HG02588 (cell line): ENCODE measurements at regions not wholly inside any gene's neighbourhood (a gene's known extent, or its start where the extent isn't known, plus 50 kb on each side); places are given as distances from the start of the nearest gene placed in this dataset.

ENCODE experiments used
- ATAC-seq: cut with Tn5 transposase; IDR thresholded peaks from one replicate; pipeline ENCODE4 v1.9.1; 2021; ENCODE audit warnings: mild to moderate bottlenecking, moderate library complexity; ENCODE audit not compliant: unreplicated experiment

- ATAC-seq = no peak
Observed at GRCh38 chr5:2507611-2508010, 243.9 kb downstream of the IRX2 start.

- no peak for ATAC-seq
Observed at GRCh38 chr5:2506603-2507002, 244.9 kb downstream of the IRX2 start.

GRCh38 chr5:2505217-2505616 is 246.3 kb downstream of the IRX2 start:
- no peak for ATAC-seq

- no peak for ATAC-seq
Observed at GRCh38 chr5:2502970-2503594, 248.4 kb downstream of the IRX2 start.

- ATAC-seq = no peak
Observed at GRCh38 chr5:2499917-2500316, 251.6 kb downstream of the IRX2 start.

- ATAC-seq = no peak
Observed at GRCh38 chr5:2496891-2497290, 254.6 kb downstream of the IRX2 start.

GRCh38 chr5:2496126-2496525 is 255.4 kb downstream of the IRX2 start:
- ATAC-seq = no peak

- no peak for ATAC-seq
Observed at GRCh38 chr5:2493356-2493755, 258.1 kb downstream of the IRX2 start.

GRCh38 chr5:2492476-2492875 is 259.0 kb downstream of the IRX2 start:
- ATAC-seq = no peak

- ATAC-seq = no peak
Observed at GRCh38 chr5:2491846-2492245, 259.6 kb downstream of the IRX2 start.

- ATAC-seq = no peak
Observed at GRCh38 chr5:2489306-2489705, 262.2 kb downstream of the IRX2 start.

- ATAC-seq = no peak
Observed at GRCh38 chr5:2488593-2488992, 262.9 kb downstream of the IRX2 start.

- no peak for ATAC-seq
Observed at GRCh38 chr5:2487152-2487763, 264.2 kb downstream of the IRX2 start.

GRCh38 chr5:2486373-2486772 is 265.1 kb downstream of the IRX2 start:
- no peak for ATAC-seq

- no peak for ATAC-seq
Observed at GRCh38 chr5:2482778-2483177, 268.7 kb downstream of the IRX2 start.

GRCh38 chr5:2480871-2481270 is 270.6 kb downstream of the IRX2 start:
- ATAC-seq = no peak

- ATAC-seq = no peak
Observed at GRCh38 chr5:2475902-2476301, 275.6 kb downstream of the IRX2 start.

GRCh38 chr5:2472670-2473069 is 278.8 kb downstream of the IRX2 start:
- no peak for ATAC-seq

GRCh38 chr5:2471152-2471879 is 280.2 kb downstream of the IRX2 start:
- ATAC-seq = no peak

GRCh38 chr5:2466966-2467365 is 284.5 kb downstream of the IRX2 start:
- no peak for ATAC-seq

- ATAC-seq = no peak
Observed at GRCh38 chr5:2465383-2465782, 286.1 kb downstream of the IRX2 start.

- no peak for ATAC-seq
Observed at GRCh38 chr5:2464141-2464540, 287.3 kb downstream of the IRX2 start.
